Keratinocyte (primary cell): ENCODE measurements at regions not wholly inside any gene's neighbourhood (a gene's known extent, or its start where the extent isn't known, plus 50 kb on each side); places are given as distances from the start of the nearest gene placed in this dataset.

ENCODE experiments used
- DNase-seq: peaks from one replicate; pipeline ENCODE4 v3.0.0-alpha.2; 2011; ENCODE audit warnings: low read depth, missing footprints, low spot score
- FAIRE-seq: peaks from 2 replicates; lab custom pipeline; 2011; peaks lifted over from hg19 to GRCh38; lab: Jason Lieb, UNC
- H2AFZ ChIP-seq: 2 replicates; pipeline ENCODE4 v1.6.0; 2012; ENCODE audit warnings: low read length, control low read depth, inconsistent platforms; ENCODE audit not compliant: control insufficient read depth
- H3K27ac ChIP-seq: 2 replicates; pipeline ENCODE4 v1.5.1; 2011; ENCODE audit warnings: low read length; ENCODE audit not compliant: control insufficient read depth, insufficient read depth
- H3K27me3 ChIP-seq: 3 replicates; pipeline ENCODE4 v1.6.0; 2011; ENCODE audit warnings: low read length; ENCODE audit not compliant: control insufficient read depth, insufficient read depth; ENCODE audit errors: extremely low read depth
- H3K36me3 ChIP-seq, 2 experiments: 2 replicates in 1 of 2; 3 replicates in 1 of 2; pipeline ENCODE4 v1.5.1; 2011; ENCODE audit warnings: low read length in 2 of 2, mild to moderate bottlenecking in 1 of 2; ENCODE audit not compliant: control insufficient read depth in 2 of 2, insufficient read depth in 2 of 2; ENCODE audit errors: extremely low read depth in 1 of 2
- H3K4me1 ChIP-seq: 3 replicates; pipeline ENCODE4 v1.5.1; 2011; ENCODE audit warnings: low read length; ENCODE audit not compliant: control insufficient read depth, insufficient read depth; ENCODE audit errors: extremely low read depth
- H3K4me2 ChIP-seq: 3 replicates; pipeline ENCODE4 v1.6.0; 2011; ENCODE audit warnings: low read depth, low read length; ENCODE audit not compliant: control insufficient read depth, insufficient read depth; ENCODE audit errors: extremely low read depth
- H3K4me3 ChIP-seq, 3 experiments: fragments of 200-600 bp in 1 of 3; sonication (generic) in 1 of 3; 2 replicates in 2 of 3; 3 replicates in 1 of 3; pipeline ENCODE4 v1.5.1; 2011 to 2016; ENCODE audit warnings: low read length in 3 of 3, mild to moderate bottlenecking in 3 of 3, control low read depth in 2 of 3, inconsistent platforms in 1 of 3, low read depth in 1 of 3, mixed read lengths in 1 of 3, mixed run types in 1 of 3, moderate library complexity in 1 of 3; ENCODE audit not compliant: control insufficient read depth in 2 of 3, insufficient read depth in 2 of 3; ENCODE audit errors: extremely low read depth in 1 of 3
- H3K79me2 ChIP-seq: 2 replicates; pipeline ENCODE4 v1.6.0; 2012; ENCODE audit warnings: low read length; ENCODE audit not compliant: control insufficient read depth, insufficient read depth
- H3K9ac ChIP-seq: 3 replicates; pipeline ENCODE4 v1.6.0; 2011; ENCODE audit warnings: low read length; ENCODE audit not compliant: control insufficient read depth, insufficient read depth; ENCODE audit errors: extremely low read depth
- H3K9me1 ChIP-seq: 3 replicates; pipeline ENCODE4 v1.6.0; 2011; ENCODE audit warnings: low read length; ENCODE audit not compliant: control insufficient read depth, insufficient read depth; ENCODE audit errors: extremely low read depth
- H3K9me3 ChIP-seq: 2 replicates; pipeline ENCODE4 v1.5.1; 2012; ENCODE audit warnings: low read depth, low read length; ENCODE audit not compliant: control insufficient read depth
- H4K20me1 ChIP-seq: 3 replicates; pipeline ENCODE4 v1.6.0; 2011; ENCODE audit warnings: low read length; ENCODE audit not compliant: control insufficient read depth, insufficient read depth; ENCODE audit errors: extremely low read depth
- EZH2 ChIP-seq: IDR thresholded peaks from one replicate; pipeline ENCODE4 v1.6.1; 2012; ENCODE audit warnings: inconsistent platforms, mild to moderate bottlenecking, low read length, moderate library complexity
- dilution Hi-C: fragments of 300-500 bp; cut with MboI; formaldehyde crosslinking; loops from one replicate; pipeline ENCODE4 v1.7.0; 2020; ENCODE audit warnings: low sequenced_read_pairs; ENCODE audit not compliant: extremely low pct_ligation_motif_present
- TF ChIP-seq, protein P1 (sequence below), 3 experiments: IDR thresholded peaks in 1 of 3; conservative IDR thresholded peaks in 1 of 3; optimal IDR thresholded peaks in 1 of 3; 2 replicates in 2 of 3; 3 replicates in 1 of 3; pipeline versions ENCODE3 to v1.5.1; 2011; ENCODE audit warnings: low read length in 3 of 3, mild to moderate bottlenecking in 3 of 3, moderate library complexity in 2 of 3, control low read depth in 1 of 3, inconsistent platforms in 1 of 3; ENCODE audit not compliant: insufficient read depth in 2 of 3; ENCODE audit errors: extremely low read depth in 1 of 3

GRCh38 chr13:83536153-83536552 is 346.1 kb downstream of the SLITRK1 start:
- dilution Hi-C loops, result no loop called here
- Histone ChIP-seq H3K36me3 (no peaks in the 10 kb centered on the region), H3K4me2 (no peak overlapping the region), H3K9ac (no peak overlapping the region), H3K79me2 (no peaks in the 10 kb centered on the region), H4K20me1 (no peaks in the 10 kb centered on the region), H3K4me1 (no peaks in the 10 kb centered on the region), H3K4me3 (no peak overlapping the region), H3K27ac (no peak overlapping the region), H3K9me3 (peaks cover 3% of the 10 kb centered on the region), H3K9me1 (no peaks in the 10 kb centered on the region), H2AFZ (no peak overlapping the region), H3K27me3 (no peaks in the 10 kb centered on the region)
- TF ChIP-seq EZH2, result no peak
- TF ChIP-seq, protein P1, sequence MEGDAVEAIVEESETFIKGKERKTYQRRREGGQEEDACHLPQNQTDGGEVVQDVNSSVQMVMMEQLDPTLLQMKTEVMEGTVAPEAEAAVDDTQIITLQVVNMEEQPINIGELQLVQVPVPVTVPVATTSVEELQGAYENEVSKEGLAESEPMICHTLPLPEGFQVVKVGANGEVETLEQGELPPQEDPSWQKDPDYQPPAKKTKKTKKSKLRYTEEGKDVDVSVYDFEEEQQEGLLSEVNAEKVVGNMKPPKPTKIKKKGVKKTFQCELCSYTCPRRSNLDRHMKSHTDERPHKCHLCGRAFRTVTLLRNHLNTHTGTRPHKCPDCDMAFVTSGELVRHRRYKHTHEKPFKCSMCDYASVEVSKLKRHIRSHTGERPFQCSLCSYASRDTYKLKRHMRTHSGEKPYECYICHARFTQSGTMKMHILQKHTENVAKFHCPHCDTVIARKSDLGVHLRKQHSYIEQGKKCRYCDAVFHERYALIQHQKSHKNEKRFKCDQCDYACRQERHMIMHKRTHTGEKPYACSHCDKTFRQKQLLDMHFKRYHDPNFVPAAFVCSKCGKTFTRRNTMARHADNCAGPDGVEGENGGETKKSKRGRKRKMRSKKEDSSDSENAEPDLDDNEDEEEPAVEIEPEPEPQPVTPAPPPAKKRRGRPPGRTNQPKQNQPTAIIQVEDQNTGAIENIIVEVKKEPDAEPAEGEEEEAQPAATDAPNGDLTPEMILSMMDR (optimal IDR thresholded peaks at IDR 0.05 in 1 of 3, IDR thresholded peaks at IDR 0.05 in 1 of 3, conservative IDR thresholded peaks at IDR 0.05 in 1 of 3; ENCODE audit: extremely low read depth in 1 of 3, insufficient read depth in 2 of 3, low read length in 3 of 3), result no peak
- no peak for FAIRE-seq
- no peak for DNase-seq

GRCh38 chr13:83532809-83533208 is 349.5 kb downstream of the SLITRK1 start:
- no peaks in the 10 kb centered on the region for H3K9me3 ChIP-seq
- no peak for FAIRE-seq

More at GRCh38 chr13:83532809-83533208, 349.5 kb downstream of the SLITRK1 start:
- H3K27ac ChIP-seq, result no peak overlapping the region
- no peaks in the 10 kb centered on the region for H4K20me1 ChIP-seq
- H3K4me1 ChIP-seq, result no peaks in the 10 kb centered on the region
- H3K9ac ChIP-seq, result no peak overlapping the region
- no peaks in the 10 kb centered on the region for H3K27me3 ChIP-seq
- no peaks in the 10 kb centered on the region for H3K79me2 ChIP-seq
- no peak overlapping the region for H2AFZ ChIP-seq
- H3K4me3 ChIP-seq, result no peak overlapping the region
- dilution Hi-C loops, result no loop called here
- TF ChIP-seq EZH2, result no peak
- TF ChIP-seq, protein P1 (optimal IDR thresholded peaks at IDR 0.05 in 1 of 3, IDR thresholded peaks at IDR 0.05 in 1 of 3, conservative IDR thresholded peaks at IDR 0.05 in 1 of 3; ENCODE audit: extremely low read depth in 1 of 3, insufficient read depth in 2 of 3, low read length in 3 of 3), result no peak
- no peak for DNase-seq
- no peaks in the 10 kb centered on the region for H3K9me1 ChIP-seq
- no peaks in the 10 kb centered on the region for H3K36me3 ChIP-seq
- no peak overlapping the region for H3K4me2 ChIP-seq
